ENCODE measurements at regions not wholly inside any gene's neighbourhood (a gene's known extent, or its start where the extent isn't known, plus 50 kb on each side); places are given as distances from the start of the nearest gene placed in this dataset.

GRCh38 chr21:27260728-27261127, 293.8 kb upstream of the ADAMTS5 start:
- no peak for DNase-seq (ENCODE audit: low read depth in 2 of 2)

- no peak for DNase-seq (ENCODE audit: low read depth in 2 of 2)
Observed at GRCh38 chr21:27258742-27259448, 292.0 kb upstream of the ADAMTS5 start.

DNA sequence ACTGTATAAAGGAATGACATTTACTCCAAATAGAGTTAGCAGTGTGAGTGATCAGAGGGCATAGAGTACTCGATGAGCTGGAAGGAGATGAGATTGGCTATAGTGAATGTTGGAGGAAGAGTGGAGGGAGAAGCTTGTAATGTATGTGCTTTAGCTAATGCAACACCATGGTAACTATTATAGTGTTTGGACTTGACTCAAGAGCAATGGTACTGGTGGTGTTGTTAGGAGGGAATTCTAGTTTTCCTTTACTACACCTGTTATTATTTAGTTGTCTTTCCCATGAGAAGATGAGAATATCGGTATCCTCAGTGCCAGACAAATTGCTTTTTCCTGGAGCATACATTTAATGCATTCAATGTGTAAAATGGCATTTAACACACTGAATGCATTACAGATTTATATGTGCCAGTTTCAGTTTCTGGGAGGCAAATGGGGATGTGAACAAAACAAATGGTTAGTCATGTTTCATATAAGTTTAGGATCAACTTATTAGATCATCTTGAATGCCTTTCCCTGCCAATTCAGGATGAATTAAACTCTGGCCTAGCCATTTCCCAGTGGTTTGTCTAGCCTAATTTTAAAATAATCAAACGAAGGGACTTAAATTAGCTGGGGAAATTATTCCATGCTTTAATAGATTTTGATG, 291.1 kb upstream of the ADAMTS5 start:
- DNase-seq (ENCODE audit: low read depth in 2 of 2) = no peak

GRCh38 chr21:27257226-27257625, 290.3 kb upstream of the ADAMTS5 start:
- no peak for DNase-seq (ENCODE audit: low read depth in 2 of 2)

DNA sequence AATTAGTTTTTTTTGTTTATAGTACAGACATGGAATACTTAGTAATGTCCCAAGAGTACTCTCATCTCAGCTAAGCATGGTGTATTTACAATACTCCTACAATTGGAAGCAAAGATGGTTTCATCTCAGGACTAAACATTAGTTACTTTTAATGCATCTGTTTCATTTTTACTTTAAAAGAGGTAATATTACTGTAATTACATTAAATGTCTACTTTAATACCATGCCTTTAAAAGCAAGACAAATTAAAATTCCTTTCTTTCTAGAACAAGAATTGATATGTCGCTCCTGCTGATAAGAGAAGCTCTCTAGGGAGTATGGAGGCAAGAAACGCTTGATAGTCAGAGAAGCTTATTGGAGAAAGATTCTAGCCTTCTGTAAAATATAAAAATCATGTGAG, 284.9 kb upstream of the ADAMTS5 start:
- DNase-seq (ENCODE audit: low read depth in 2 of 2) = no peak

DNA sequence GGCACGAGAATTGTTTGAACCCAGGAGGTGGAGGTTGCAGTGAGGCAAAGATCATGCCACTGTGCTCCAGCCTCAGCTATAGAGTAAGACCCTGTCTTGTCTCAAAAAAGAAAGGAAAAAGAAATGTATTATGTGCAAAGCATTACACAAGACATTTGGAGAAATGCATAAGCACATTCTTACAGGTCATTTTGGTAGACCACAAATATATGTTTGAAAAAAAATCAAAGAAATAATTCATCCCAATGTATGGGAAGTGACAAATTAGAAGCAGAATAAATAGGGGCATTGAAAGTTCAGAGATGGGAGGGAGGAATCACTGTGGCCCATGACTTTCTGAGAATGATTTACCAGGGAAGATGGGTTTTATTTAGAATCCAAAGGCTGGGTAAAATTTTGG, 283.5 kb upstream of the ADAMTS5 start:
- DNase-seq (ENCODE audit: low read depth in 2 of 2) = no peak

GRCh38 chr21:27248814-27249213, 281.9 kb upstream of the ADAMTS5 start:
- no peak for DNase-seq (ENCODE audit: low read depth in 2 of 2)

DNA sequence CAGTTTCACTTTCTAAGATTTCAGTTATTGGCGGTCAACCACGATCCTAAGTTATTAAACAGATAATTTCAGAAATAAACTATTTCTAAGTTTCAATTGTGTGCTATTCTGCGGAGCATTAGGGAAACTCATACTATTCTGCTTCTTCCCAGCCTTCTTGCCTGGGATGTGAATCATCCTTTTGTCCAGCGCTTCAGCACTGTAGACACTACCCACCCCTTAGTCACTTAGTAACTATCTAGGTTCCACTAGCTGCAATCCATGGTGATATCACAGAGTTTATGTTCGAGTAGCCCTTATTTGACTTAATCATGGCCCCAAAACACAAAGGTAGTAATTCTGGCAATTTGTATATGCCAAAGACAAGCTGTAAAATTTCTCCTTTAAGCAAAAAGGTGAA, 279.9 kb upstream of the ADAMTS5 start:
- no peak for DNase-seq (ENCODE audit: low read depth in 2 of 2)

DNA sequence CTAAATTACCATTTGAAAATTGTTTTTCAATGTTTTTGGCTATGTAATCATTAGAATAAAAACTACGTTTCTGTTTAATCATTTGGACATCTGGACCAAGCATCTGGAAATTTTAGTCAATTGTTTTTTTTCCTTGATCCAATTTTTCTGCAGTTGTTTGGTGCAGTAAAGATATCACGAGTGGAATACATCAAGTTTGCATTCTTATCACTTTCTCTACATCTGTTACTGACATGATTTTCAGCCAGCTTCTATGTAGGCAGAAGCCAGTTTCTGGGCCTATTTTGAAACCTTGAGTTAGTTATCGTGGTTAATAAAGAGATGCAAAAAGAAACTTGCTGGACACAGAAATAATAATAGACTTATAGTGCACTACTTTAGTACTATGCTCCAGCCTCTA, 277.9 kb upstream of the ADAMTS5 start:
- DNase-seq (ENCODE audit: low read depth in 2 of 2) = no peak

DNA sequence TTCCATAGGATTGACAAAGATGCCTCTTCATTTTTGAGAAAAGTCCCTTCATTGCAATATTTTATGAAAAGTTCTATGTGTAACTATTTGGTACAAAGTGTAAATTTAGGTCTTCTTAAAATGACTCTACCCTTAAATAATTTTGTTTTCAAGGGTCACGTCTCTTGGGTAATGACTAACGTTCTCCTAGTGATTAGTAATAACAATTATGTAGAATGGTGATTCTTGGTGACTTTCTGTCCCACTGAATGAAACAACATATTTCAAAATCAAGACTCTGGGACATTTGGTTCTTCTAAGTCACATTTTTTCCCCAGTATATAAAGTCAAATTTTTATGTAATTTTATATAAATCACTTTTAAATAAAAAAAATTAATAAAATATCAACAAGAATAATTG, 277.5 kb upstream of the ADAMTS5 start:
- no peak for DNase-seq (ENCODE audit: low read depth in 2 of 2)

GRCh38 chr21:27240839-27241238, 274.0 kb upstream of the ADAMTS5 start:
- DNase-seq (ENCODE audit: low read depth in 2 of 2) = no peak

DNA sequence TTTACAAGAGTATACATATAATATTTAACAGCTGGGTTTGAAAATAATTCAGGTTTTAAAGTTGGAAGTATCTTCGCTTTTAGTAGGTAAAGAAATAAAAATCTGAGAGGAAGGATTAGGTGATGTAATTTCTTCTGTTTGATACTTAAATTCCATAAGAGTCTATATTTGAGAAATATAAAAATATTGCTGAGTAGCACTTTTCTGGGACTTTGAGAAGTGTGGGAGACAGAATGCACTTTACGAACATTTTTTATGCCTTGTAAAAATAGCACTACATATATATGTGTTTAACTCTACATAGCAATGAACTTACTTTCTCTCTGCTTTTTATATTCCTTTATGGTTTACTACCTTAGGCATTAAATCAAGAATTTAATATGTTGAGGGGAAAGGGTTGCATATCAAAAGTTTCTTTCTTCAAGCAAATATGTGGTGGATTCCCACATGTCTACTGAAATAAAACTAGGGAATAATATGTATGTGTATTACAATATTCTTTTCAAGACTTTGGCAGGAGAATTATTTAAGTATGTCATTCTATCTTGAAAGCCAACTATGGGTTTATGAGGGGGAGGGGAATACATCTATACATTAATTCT, 266.7 kb upstream of the ADAMTS5 start:
- no peak for DNase-seq (ENCODE audit: low read depth in 2 of 2)

GRCh38 chr21:27225940-27226339, 259.1 kb upstream of the ADAMTS5 start:
- DNase-seq (ENCODE audit: low read depth in 2 of 2) = no peak

DNA sequence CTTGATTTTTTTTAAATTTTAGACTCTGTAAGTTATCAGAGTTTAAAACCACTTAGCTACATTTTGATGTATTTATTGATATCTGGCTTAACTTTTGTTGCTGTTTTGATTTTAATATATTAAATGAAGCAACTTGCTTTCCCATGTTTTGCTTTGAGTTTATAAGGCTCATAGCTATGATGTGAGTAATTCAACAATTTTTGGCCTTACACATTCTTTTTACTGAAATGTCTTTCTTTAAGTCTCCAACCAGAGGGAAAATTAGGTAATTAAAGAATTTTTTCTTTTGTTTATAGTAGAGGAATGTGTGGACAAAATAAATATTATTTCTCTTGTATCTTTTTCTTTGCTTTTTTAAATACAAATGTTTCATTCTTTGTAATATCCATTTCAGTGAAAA, 258.3 kb upstream of the ADAMTS5 start:
- DNase-seq (ENCODE audit: low read depth in 2 of 2) = no peak

DNA sequence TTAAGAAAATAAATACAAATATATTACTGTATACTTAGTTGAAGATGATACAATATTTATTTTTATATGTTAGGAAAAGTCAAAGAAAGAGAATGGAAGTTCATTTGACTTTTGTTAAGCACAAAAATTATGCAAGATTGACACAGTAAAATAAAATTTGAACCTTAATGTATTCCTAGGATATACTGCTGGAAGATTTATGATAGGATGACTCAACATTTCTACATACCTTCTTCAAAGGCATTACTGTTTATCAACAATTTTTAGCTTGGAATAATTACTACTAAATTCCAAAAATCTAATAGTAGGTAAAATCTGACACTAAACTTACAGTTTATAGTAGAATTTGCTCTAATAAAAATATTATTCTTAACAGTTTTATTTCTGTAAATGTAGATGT, 257.3 kb upstream of the ADAMTS5 start:
- no peak for DNase-seq (ENCODE audit: low read depth in 2 of 2)

- no peak for DNase-seq (ENCODE audit: low read depth in 2 of 2)
Observed at GRCh38 chr21:27221077-27221476, 254.2 kb upstream of the ADAMTS5 start.

DNA sequence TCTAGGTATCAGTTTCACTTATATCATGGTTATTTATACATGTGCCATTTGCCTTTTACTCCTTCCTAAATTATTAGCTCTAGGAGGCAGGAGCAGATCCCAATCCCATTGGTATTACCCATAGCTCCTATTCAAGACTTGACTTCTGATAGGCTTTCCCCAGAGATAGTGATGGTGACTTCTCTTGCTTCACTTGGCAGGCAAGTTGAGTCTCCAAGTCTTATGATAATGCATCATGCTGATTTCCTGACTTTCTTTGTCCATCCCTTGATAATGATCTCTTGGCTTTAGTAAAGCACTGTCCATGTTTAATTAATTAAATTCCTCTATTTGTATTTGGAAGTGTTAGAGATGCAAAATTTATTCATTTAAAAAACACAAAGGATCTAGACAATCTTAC, 253.5 kb upstream of the ADAMTS5 start:
- DNase-seq (ENCODE audit: low read depth in 2 of 2) = no peak

DNA sequence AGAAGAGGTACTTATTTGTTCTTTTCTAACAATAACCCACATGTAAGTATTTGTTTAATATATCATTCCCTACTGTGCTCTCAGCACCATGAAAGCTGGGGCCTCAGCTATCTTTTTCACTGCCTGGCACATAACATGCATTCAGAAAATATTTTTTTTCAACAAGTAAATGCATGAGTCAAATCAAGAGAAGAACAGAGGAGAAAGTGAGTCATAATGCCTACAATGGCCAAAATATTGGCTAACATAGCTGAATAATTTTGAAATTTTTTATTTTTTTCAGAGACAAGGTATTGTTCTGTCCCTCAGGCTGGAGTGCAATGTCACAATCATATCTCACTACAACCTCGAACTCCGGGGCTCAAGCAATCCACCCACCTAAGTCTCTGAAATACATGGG, 252.2 kb upstream of the ADAMTS5 start:
- no peak for DNase-seq (ENCODE audit: low read depth in 2 of 2)

GRCh38 chr21:27213303-27213702, 246.4 kb upstream of the ADAMTS5 start:
- DNase-seq (ENCODE audit: low read depth in 2 of 2) = no peak

- DNase-seq (ENCODE audit: low read depth in 2 of 2) = no peak
Observed at GRCh38 chr21:27212441-27212840, 245.6 kb upstream of the ADAMTS5 start.

- no peak for DNase-seq (ENCODE audit: low read depth in 2 of 2)
Observed at GRCh38 chr21:27209546-27209945, 242.7 kb upstream of the ADAMTS5 start.

GRCh38 chr21:27206368-27206982, 239.6 kb upstream of the ADAMTS5 start:
- no peak for DNase-seq (ENCODE audit: low read depth in 2 of 2)

DNA sequence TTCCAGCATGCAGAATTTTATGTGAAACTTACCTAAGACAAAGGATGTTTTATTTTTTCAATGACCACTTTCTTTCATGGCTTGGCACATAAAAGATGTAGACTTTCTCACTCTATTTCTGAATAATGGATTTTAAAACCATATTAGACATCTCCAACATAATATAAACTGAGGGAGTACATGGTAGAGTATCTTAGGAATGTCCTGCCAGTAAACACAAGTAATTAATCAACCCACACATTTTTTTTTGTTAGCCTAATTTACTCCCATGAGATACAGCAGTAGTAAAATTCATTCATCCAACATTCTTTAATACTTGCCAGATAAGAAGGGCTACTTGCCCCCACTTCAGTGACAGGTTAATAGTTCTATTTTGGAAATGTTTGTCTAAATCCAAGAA, 235.4 kb upstream of the ADAMTS5 start:
- DNase-seq (ENCODE audit: low read depth in 2 of 2) = no peak

All from stimulated activated CD8-positive, alpha-beta memory T cell treated with anti-CD3 and anti-CD28 coated beads, Interleukin-2, amount 100 ng/mL, for 48 hours (primary cell).